HepG2 (cell line): ENCODE measurements at regions not wholly inside any gene's neighbourhood (a gene's known extent, or its start where the extent isn't known, plus 50 kb on each side); places are given as distances from the start of the nearest gene placed in this dataset.

Experiments used
- ATAC-seq: fragments of 200-7000 bp; cut with Tn5 transposase; 3 replicates; pipeline ENCODE4 v1.9.1; 2020; ENCODE audit warnings: mild to moderate bottlenecking, moderate library complexity
- BruUV-seq: library from RNA; stranded (reverse); fragments of 400-500 nt; replicated peaks from 2 replicates; lab custom pipeline; 2021; lab: Mats Ljungman, UMichigan
- CTCF ChIA-PET: fragments of 300-600 bp; formaldehyde crosslinking; extraction: SDS; loops from one replicate; lab custom pipeline; 2021; ENCODE audit warnings: low total read pairs, inconsistent platforms, low intra/inter-chr PET ratio; lab: Yijun Ruan, JAX
- POLR2A ChIA-PET: fragments of 350-600 bp; sonication (Branson Sonifier 250); formaldehyde crosslinking; loops from one replicate; lab custom pipeline; 2020; ENCODE audit warnings: antibody characterized with exemption, inconsistent platforms; lab: Yijun Ruan, JAX
- DNase-seq: peaks from one replicate; pipeline ENCODE4 v3.0.0-alpha.2; 2015; ENCODE audit warnings: low spot score
- FAIRE-seq: peaks from 3 replicates; lab custom pipeline; 2011; peaks lifted over from hg19 to GRCh38; lab: Jason Lieb, UNC
- H2AFZ ChIP-seq: one replicate; pipeline ENCODE4 v1.6.1; 2011; ENCODE audit warnings: low read length, inconsistent platforms
- H3K27ac ChIP-seq: fragments of 300-600 bp; 3 replicates; pipeline ENCODE4 v1.8.0; 2011; ENCODE audit warnings: mixed run types, mild to moderate bottlenecking, mixed read lengths, low read length, inconsistent platforms; ENCODE audit not compliant: insufficient read depth; ENCODE audit errors: extremely low read length
- H3K27me3 ChIP-seq, 2 experiments: fragments of 200-600 bp in 1 of 2; 2 replicates in 1 of 2; 3 replicates in 1 of 2; pipeline versions ENCODE4 v1.6.0 to v1.8.0; 2011; ENCODE audit warnings: low read length in 2 of 2, mild to moderate bottlenecking in 2 of 2, moderate library complexity in 2 of 2, inconsistent platforms in 1 of 2; ENCODE audit not compliant: insufficient read depth in 2 of 2, control insufficient read depth in 1 of 2
- H3K36me3 ChIP-seq, 2 experiments: fragments of 200-600 bp in 1 of 2; replicated peaks in 1 of 2; 2 replicates in 1 of 2; 3 replicates in 1 of 2; pipeline versions ENCODE4 v1.5.1 to v1.8.0; 2011; ENCODE audit warnings: low read length in 2 of 2, inconsistent platforms in 1 of 2; ENCODE audit not compliant: insufficient read depth in 2 of 2, control insufficient read depth in 1 of 2
- H3K4me1 ChIP-seq: 2 replicates; pipeline ENCODE4 v1.5.1; 2012; ENCODE audit warnings: low read length, inconsistent platforms; ENCODE audit not compliant: insufficient read depth
- H3K4me2 ChIP-seq: 2 replicates; pipeline ENCODE4 v1.6.0; 2011; ENCODE audit warnings: low read depth, low read length, inconsistent platforms
- H3K4me3 ChIP-seq, 3 experiments: fragments of 200-600 bp in 1 of 3; sonication (generic), shearing (Covaris generic) in 1 of 3; replicated peaks in 1 of 3; 2 replicates each; pipeline ENCODE4 v1.5.1; 2011 to 2016; ENCODE audit warnings: low read length in 3 of 3, inconsistent platforms in 2 of 3, low read depth in 2 of 3, mild to moderate bottlenecking in 2 of 3, control low read depth in 1 of 3, mixed read lengths in 1 of 3; ENCODE audit not compliant: insufficient read depth in 1 of 3
- H3K79me2 ChIP-seq: one replicate; pipeline ENCODE4 v1.6.1; 2011; ENCODE audit warnings: low read length, inconsistent platforms; ENCODE audit not compliant: insufficient read depth
- H3K9ac ChIP-seq: 2 replicates; pipeline ENCODE4 v1.6.0; 2011; ENCODE audit warnings: mild to moderate bottlenecking, low read depth, low read length, inconsistent platforms; ENCODE audit not compliant: insufficient read depth
- H3K9me3 ChIP-seq: 2 replicates; pipeline ENCODE4 v1.5.1; 2012; ENCODE audit warnings: mild to moderate bottlenecking, low read length
- H4K20me1 ChIP-seq: 2 replicates; pipeline ENCODE4 v1.6.0; 2011; ENCODE audit warnings: inconsistent platforms, mild to moderate bottlenecking, low read length, moderate library complexity; ENCODE audit not compliant: insufficient read depth
- MED1 ChIP-seq: sonication (generic); formaldehyde crosslinking; IDR thresholded peaks from 2 replicates; pipeline ENCODE4 v1.4.0; 2020; ENCODE audit warnings: missing genetic modification reagents
- MZF1 ChIP-seq: sonication (generic); formaldehyde crosslinking; IDR thresholded peaks from 2 replicates; pipeline ENCODE4 v1.8.1; 2023; ENCODE audit warnings: mild to moderate bottlenecking, missing genetic modification reagents, borderline replicate concordance
- NCOA5 ChIP-seq: sonication (generic); formaldehyde crosslinking; IDR thresholded peaks from 2 replicates; pipeline ENCODE4 v1.4.0; 2020; ENCODE audit warnings: missing genetic modification reagents
- PHB2 ChIP-seq: fragments of 450-650 bp; IDR thresholded peaks from 2 replicates; pipeline ENCODE4 v1.6.1; 2018; ENCODE audit not compliant: partially characterized antibody
- SNRNP70 ChIP-seq: fragments of 200-400 bp; formaldehyde crosslinking; IDR thresholded peaks from 2 replicates; pipeline ENCODE4 v1.6.1; 2017; ENCODE audit warnings: mild to moderate bottlenecking, low read depth, low read length, moderate library complexity
- STAG1 ChIP-seq: sonication (generic); formaldehyde crosslinking; IDR thresholded peaks from 2 replicates; pipeline ENCODE4 v1.4.0; 2020; ENCODE audit warnings: missing genetic modification reagents
- TOPORS ChIP-seq: sonication (generic); formaldehyde crosslinking; IDR thresholded peaks from 2 replicates; pipeline ENCODE4 v1.8.0; 2023; ENCODE audit warnings: mild to moderate bottlenecking, missing genetic modification reagents
- ZBTB20 ChIP-seq: sonication (generic); formaldehyde crosslinking; IDR thresholded peaks from 2 replicates; pipeline ENCODE4 v1.8.1; 2023; ENCODE audit warnings: missing genetic modification reagents, low read depth, mild to moderate bottlenecking, borderline replicate concordance
- ZNF572 ChIP-seq: sonication (generic); formaldehyde crosslinking; IDR thresholded peaks from 2 replicates; pipeline ENCODE4 v1.5.1; 2020; ENCODE audit warnings: mild to moderate bottlenecking, missing genetic modification reagents
- ZNF615 ChIP-seq: sonication (generic); formaldehyde crosslinking; IDR thresholded peaks from 2 replicates; pipeline ENCODE4 v1.5.0; 2020; ENCODE audit warnings: mild to moderate bottlenecking, missing genetic modification reagents, borderline replicate concordance
- ZNF678 ChIP-seq: sonication (generic); formaldehyde crosslinking; IDR thresholded peaks from 2 replicates; pipeline ENCODE4 v1.4.0; 2020; ENCODE audit warnings: mild to moderate bottlenecking, missing genetic modification reagents
- ZNF775 ChIP-seq: sonication (generic); formaldehyde crosslinking; IDR thresholded peaks from 2 replicates; pipeline ENCODE4 v1.4.0; 2020; ENCODE audit warnings: missing genetic modification reagents, mild to moderate bottlenecking, moderate library complexity, borderline replicate concordance
- ZSCAN21 ChIP-seq: sonication (generic); formaldehyde crosslinking; IDR thresholded peaks from 2 replicates; pipeline ENCODE4 v1.8.0; 2022; ENCODE audit warnings: mild to moderate bottlenecking, missing genetic modification reagents, moderate library complexity, borderline replicate concordance
- WGBS: methylation state at CpG from one replicate; pipeline ENCODE4 v1.1.6; 2017; ENCODE audit warnings: low lambda C conversion rate; 5-methylcytosine and 5-hydroxymethylcytosine counted together
- in situ Hi-C: cut with HindIII; loops from 2 replicates; pipeline ENCODE4 v1.10.0; 2017; ENCODE audit warnings: low pct_unique_long_range_greater_than_20kb; ENCODE audit not compliant: extremely low pct_ligation_motif_present
- intact Hi-C: fragments of 100-400 bp; cut with micrococcal nuclease; formaldehyde crosslinking; loops from one replicate; pipeline ENCODE4 v1.10.0; 2022; ENCODE audit not compliant: unreplicated experiment
- TF ChIP-seq, protein P1 (sequence below): sonication (generic); formaldehyde crosslinking; IDR thresholded peaks from 2 replicates; pipeline ENCODE4 v1.4.0; 2020; ENCODE audit warnings: missing genetic modification reagents, borderline replicate concordance
- TF ChIP-seq, protein P2 (sequence below): conservative IDR thresholded peaks from 2 replicates; pipeline ENCODE4 v1.6.1; 2018; ENCODE audit warnings: missing genetic modification reagents

DNA sequence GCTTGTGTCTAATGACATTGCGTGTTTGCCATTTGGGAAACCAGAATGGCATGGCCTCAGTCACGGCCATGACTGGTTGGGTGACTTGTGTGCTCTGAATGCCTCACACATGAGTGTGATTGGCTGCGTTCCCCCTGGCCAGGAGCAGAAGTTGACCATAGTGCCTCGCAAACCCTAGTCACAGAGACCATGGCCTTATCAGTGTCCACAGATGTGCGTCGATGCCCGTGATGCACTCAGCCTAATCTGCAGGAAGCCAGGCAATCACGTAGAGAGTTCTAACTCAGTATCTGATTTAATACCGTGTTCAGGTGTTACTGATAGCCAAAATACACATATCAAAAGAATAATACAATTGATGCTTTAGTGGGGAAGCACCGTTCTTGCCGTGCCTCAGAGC lies 64.0 kb downstream of the BOLA3 start:
- in situ Hi-C loops = no loop called here
- no peak for ATAC-seq
- WGBS = 97% methylated on average over 11 of the region's 11 CpGs
- Histone ChIP-seq H3K27ac (no peak overlapping the region), H3K27me3 (no peaks in the 10 kb centered on the region)
- TF ChIP-seq ZNF615 (no peak), MZF1 (no peak), ZNF572 (CRISPR knock-in tag) (no peak), ZSCAN21 (CRISPR knock-in tag) (no peak), ZNF775 (CRISPR knock-in tag) (no peak), TOPORS (CRISPR knock-in tag) (no peak), SNRNP70 (no peak), MED1 (CRISPR knock-in tag) (no peak), ZNF678 (CRISPR knock-in tag) (no peak), ZBTB20 (no peak), PHB2 (no peak), STAG1 (no peak), NCOA5 (CRISPR knock-in tag) (no peak)
- TF ChIP-seq, protein P1, sequence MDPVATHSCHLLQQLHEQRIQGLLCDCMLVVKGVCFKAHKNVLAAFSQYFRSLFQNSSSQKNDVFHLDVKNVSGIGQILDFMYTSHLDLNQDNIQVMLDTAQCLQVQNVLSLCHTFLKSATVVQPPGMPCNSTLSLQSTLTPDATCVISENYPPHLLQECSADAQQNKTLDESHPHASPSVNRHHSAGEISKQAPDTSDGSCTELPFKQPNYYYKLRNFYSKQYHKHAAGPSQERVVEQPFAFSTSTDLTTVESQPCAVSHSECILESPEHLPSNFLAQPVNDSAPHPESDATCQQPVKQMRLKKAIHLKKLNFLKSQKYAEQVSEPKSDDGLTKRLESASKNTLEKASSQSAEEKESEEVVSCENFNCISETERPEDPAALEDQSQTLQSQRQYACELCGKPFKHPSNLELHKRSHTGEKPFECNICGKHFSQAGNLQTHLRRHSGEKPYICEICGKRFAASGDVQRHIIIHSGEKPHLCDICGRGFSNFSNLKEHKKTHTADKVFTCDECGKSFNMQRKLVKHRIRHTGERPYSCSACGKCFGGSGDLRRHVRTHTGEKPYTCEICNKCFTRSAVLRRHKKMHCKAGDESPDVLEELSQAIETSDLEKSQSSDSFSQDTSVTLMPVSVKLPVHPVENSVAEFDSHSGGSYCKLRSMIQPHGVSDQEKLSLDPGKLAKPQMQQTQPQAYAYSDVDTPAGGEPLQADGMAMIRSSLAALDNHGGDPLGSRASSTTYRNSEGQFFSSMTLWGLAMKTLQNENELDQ (CRISPR knock-in tag) = no peak
- TF ChIP-seq, protein P2, sequence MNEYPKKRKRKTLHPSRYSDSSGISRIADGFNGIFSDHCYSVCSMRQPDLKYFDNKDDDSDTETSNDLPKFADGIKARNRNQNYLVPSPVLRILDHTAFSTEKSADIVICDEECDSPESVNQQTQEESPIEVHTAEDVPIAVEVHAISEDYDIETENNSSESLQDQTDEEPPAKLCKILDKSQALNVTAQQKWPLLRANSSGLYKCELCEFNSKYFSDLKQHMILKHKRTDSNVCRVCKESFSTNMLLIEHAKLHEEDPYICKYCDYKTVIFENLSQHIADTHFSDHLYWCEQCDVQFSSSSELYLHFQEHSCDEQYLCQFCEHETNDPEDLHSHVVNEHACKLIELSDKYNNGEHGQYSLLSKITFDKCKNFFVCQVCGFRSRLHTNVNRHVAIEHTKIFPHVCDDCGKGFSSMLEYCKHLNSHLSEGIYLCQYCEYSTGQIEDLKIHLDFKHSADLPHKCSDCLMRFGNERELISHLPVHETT (CRISPR knock-in tag) = no peak
- TF ChIP-seq, all 625 proteins: peak for 0
- intact Hi-C loops = no loop called here
- no peaks in the 10 kb centered on the region for H4K20me1 ChIP-seq
- BruUV-seq = no TSS peak
- H3K9ac ChIP-seq = no peak overlapping the region
- FAIRE-seq = no peak
- CTCF ChIA-PET = no interaction called here
- no peaks in the 10 kb centered on the region for H3K9me3 ChIP-seq
- no peak overlapping the region for H2AFZ ChIP-seq
- H3K4me1 ChIP-seq = no peaks in the 10 kb centered on the region
- H3K36me3 ChIP-seq = peaks cover 22 to 61% of the 10 kb centered on the region in 2 experiments
- no peaks in the 10 kb centered on the region for H3K79me2 ChIP-seq
- no peak for DNase-seq
- POLR2A ChIA-PET = no interaction called here
- no peak overlapping the region for H3K4me2 ChIP-seq
- H3K4me3 ChIP-seq = no peak overlapping the region
